Kidney epithelial cell (primary cell): ENCODE measurements at regions not wholly inside any gene's neighbourhood (a gene's known extent, or its start where the extent isn't known, plus 50 kb on each side); places are given as distances from the start of the nearest gene placed in this dataset.

Experiments used
- DNase-seq: peaks from one replicate; pipeline ENCODE4 v3.0.0-alpha.2; 2010; ENCODE audit warnings: low read depth
- H3K27me3 ChIP-seq: 2 replicates; pipeline ENCODE4 v1.6.0; 2011; ENCODE audit warnings: low read length; ENCODE audit not compliant: control insufficient read depth, insufficient read depth
- H3K36me3 ChIP-seq: 2 replicates; pipeline ENCODE4 v1.5.1; 2011; ENCODE audit warnings: low read length; ENCODE audit not compliant: control insufficient read depth, insufficient read depth
- H3K4me3 ChIP-seq: 2 replicates; pipeline ENCODE4 v1.5.1; 2011; ENCODE audit warnings: low read depth, mild to moderate bottlenecking, control low read depth, low read length
- CTCF ChIP-seq: IDR thresholded peaks from 2 replicates; pipeline ENCODE4 v1.5.1; 2011; ENCODE audit warnings: mild to moderate bottlenecking, moderate library complexity, low read length, control low read depth, inconsistent platforms; ENCODE audit not compliant: insufficient read depth, poor library complexity, severe bottlenecking

GRCh38 chr6:21420146-21420878, 173.2 kb upstream of the SOX4 start:
- DNase-seq = no peak
- Histone ChIP-seq H3K36me3 (no peaks in the 10 kb centered on the region), H3K4me3 (no peak overlapping the region), H3K27me3 (no peaks in the 10 kb centered on the region)
- no peak for TF ChIP-seq CTCF

DNA sequence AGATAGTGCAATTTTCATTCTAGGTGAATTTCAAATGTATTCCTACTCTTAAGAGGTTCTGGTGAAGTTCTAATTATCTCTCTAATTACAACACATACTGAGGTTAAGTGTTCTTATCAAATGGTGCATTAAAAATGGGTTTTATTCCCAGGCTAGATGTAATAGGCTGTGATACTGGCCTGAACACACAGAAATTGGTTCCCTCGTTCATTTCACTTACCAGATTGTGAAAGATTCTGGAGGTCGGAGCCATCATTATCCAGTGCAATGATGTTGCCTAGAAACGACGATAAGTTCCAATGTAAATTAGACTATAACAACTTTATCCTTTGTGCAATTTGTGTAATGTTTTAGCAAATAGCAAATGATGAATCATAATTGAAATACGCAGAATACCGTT, 172.6 kb upstream of the SOX4 start:
- H3K27me3 ChIP-seq = no peaks in the 10 kb centered on the region
- H3K4me3 ChIP-seq = no peak overlapping the region
- H3K36me3 ChIP-seq = no peaks in the 10 kb centered on the region
- TF ChIP-seq CTCF = no peak
- no peak for DNase-seq

DNA sequence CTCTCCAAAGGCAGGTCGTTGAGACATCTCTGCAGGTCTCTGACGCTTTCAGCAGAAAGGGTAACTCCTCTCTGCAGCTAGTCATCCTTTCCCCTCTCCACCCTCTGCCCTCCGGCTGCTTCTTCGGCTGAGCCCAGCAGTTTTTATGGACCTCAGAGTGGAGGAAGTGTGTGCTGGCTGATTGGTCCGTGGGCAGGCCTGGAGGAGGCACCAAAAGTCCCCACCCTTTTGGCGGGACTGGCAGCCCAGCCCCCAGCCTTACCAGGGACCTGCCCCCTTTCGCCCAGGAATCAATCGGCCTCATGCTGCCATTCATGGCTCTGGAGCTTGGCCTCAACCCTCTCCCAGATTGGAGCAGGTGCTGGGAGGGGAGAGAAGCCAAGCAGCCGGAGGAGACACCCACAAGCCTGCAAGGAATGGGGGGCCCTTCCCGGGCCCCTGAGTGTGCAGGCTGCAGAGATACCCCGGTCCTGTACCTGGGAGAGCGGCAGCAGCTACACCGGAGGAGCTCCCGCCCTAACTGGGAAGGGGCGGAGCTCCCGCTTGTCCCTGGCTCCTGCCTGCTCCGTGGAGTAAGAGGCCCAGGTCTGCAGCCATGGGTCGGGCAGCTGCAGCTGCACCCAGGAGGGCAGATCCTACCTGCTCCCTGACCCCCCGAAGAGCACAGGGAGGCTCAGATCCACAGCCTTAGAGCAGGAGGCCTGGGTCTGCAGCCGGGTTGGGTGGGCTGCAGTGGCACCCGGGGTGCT, 170.3 kb upstream of the SOX4 start:
- DNase-seq = no peak
- no peaks in the 10 kb centered on the region for H3K27me3 ChIP-seq
- H3K4me3 ChIP-seq = no peak overlapping the region
- TF ChIP-seq CTCF = no peak
- H3K36me3 ChIP-seq = no peaks in the 10 kb centered on the region

GRCh38 chr6:21426841-21427490, 166.6 kb upstream of the SOX4 start:
- DNase-seq = no peak
- no peak for TF ChIP-seq CTCF
- H3K27me3 ChIP-seq = no peaks in the 10 kb centered on the region
- H3K36me3 ChIP-seq = no peaks in the 10 kb centered on the region
- no peak overlapping the region for H3K4me3 ChIP-seq

GRCh38 chr6:21429291-21429690, 164.3 kb upstream of the SOX4 start:
- no peak for TF ChIP-seq CTCF
- H3K27me3 ChIP-seq = no peaks in the 10 kb centered on the region
- H3K4me3 ChIP-seq = no peak overlapping the region
- DNase-seq = no peak
- H3K36me3 ChIP-seq = no peaks in the 10 kb centered on the region
